ENCODE measurements at regions not wholly inside any gene's neighbourhood (a gene's known extent, or its start where the extent isn't known, plus 50 kb on each side); places are given as distances from the start of the nearest gene placed in this dataset.

- TF ChIP-seq, protein P1, sequence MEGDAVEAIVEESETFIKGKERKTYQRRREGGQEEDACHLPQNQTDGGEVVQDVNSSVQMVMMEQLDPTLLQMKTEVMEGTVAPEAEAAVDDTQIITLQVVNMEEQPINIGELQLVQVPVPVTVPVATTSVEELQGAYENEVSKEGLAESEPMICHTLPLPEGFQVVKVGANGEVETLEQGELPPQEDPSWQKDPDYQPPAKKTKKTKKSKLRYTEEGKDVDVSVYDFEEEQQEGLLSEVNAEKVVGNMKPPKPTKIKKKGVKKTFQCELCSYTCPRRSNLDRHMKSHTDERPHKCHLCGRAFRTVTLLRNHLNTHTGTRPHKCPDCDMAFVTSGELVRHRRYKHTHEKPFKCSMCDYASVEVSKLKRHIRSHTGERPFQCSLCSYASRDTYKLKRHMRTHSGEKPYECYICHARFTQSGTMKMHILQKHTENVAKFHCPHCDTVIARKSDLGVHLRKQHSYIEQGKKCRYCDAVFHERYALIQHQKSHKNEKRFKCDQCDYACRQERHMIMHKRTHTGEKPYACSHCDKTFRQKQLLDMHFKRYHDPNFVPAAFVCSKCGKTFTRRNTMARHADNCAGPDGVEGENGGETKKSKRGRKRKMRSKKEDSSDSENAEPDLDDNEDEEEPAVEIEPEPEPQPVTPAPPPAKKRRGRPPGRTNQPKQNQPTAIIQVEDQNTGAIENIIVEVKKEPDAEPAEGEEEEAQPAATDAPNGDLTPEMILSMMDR (conservative IDR thresholded peaks at IDR 0.05; ENCODE audit: low read depth, low read length), result no peak
- TF ChIP-seq EZH2phosphoT487 (IDR thresholded peaks at IDR 0.05; ENCODE audit: borderline replicate concordance, low read length) (no peak), EZH2 (IDR thresholded peaks at IDR 0.05; ENCODE audit: low read length, unreplicated experiment) (no peak)
Observed at GRCh38 chr12:126700096-126700495, 1566.9 kb upstream of the TMEM132C start.

All from PC-3 (cell line).